H9 (cell line): ENCODE measurements at regions not wholly inside any gene's neighbourhood (a gene's known extent, or its start where the extent isn't known, plus 50 kb on each side); places are given as distances from the start of the nearest gene placed in this dataset.

Experiments used
- DNase-seq: peaks from one replicate; pipeline ENCODE4 v3.0.0-alpha.2; 2017
- H2AFZ ChIP-seq: one replicate; pipeline ENCODE4 v1.6.1; 2013; ENCODE audit warnings: mild to moderate bottlenecking, low read length, control low read depth, moderate library complexity
- H2AK5ac ChIP-seq: 2 replicates; pipeline ENCODE4 v1.6.1; 2013; ENCODE audit warnings: low read length, control low read depth, mixed read lengths; ENCODE audit not compliant: insufficient read length
- H2BK120ac ChIP-seq: one replicate; pipeline ENCODE4 v1.6.1; 2013; ENCODE audit warnings: low read depth, mild to moderate bottlenecking, low read length, control low read depth, inconsistent platforms; ENCODE audit not compliant: poor library complexity, severe bottlenecking
- H2BK12ac ChIP-seq: 2 replicates; pipeline ENCODE4 v1.6.1; 2013; ENCODE audit warnings: low read length, control low read depth, mixed read lengths, low read depth; ENCODE audit not compliant: insufficient read length
- H2BK15ac ChIP-seq: 2 replicates; pipeline ENCODE4 v1.6.1; 2013; ENCODE audit warnings: low read depth, low read length, control low read depth
- H2BK20ac ChIP-seq: one replicate; pipeline ENCODE4 v1.6.1; 2013; ENCODE audit warnings: low read depth, mild to moderate bottlenecking, low read length, control low read depth, inconsistent platforms; ENCODE audit not compliant: poor library complexity, severe bottlenecking
- H2BK5ac ChIP-seq: 2 replicates; pipeline ENCODE4 v1.6.1; 2013; ENCODE audit warnings: low read length, control low read depth, mixed read lengths; ENCODE audit not compliant: insufficient read length
- H3K14ac ChIP-seq: 2 replicates; pipeline ENCODE4 v1.6.1; 2013; ENCODE audit warnings: low read length, control low read depth; ENCODE audit not compliant: insufficient read depth
- H3K18ac ChIP-seq: 2 replicates; pipeline ENCODE4 v1.6.1; 2013; ENCODE audit warnings: low read depth, mild to moderate bottlenecking, mixed read lengths, low read length, control low read depth; ENCODE audit not compliant: insufficient read length
- H3K23ac ChIP-seq: 2 replicates; pipeline ENCODE4 v1.6.1; 2013; ENCODE audit warnings: low read length, control low read depth, mixed read lengths, low read depth; ENCODE audit not compliant: insufficient read length
- H3K23me2 ChIP-seq: 2 replicates; pipeline ENCODE4 v1.6.1; 2013; ENCODE audit warnings: low read depth, mild to moderate bottlenecking, mixed read lengths, low read length, control low read depth; ENCODE audit not compliant: insufficient read length, poor library complexity, severe bottlenecking
- H3K27ac ChIP-seq: 2 replicates; pipeline ENCODE4 v1.5.1; 2013; ENCODE audit warnings: low read length, control low read depth, mixed read lengths, low read depth; ENCODE audit not compliant: insufficient read length
- H3K27me3 ChIP-seq: 2 replicates; pipeline ENCODE4 v1.6.1; 2013; ENCODE audit warnings: low read length, control low read depth, inconsistent platforms; ENCODE audit not compliant: insufficient read depth
- H3K4ac ChIP-seq: 2 replicates; pipeline ENCODE4 v1.6.1; 2013; ENCODE audit warnings: low read depth, mild to moderate bottlenecking, control low read depth, inconsistent platforms, low read length, moderate library complexity
- H3K4me1 ChIP-seq: 2 replicates; pipeline ENCODE4 v1.6.1; 2013; ENCODE audit warnings: low read length, control low read depth, inconsistent platforms; ENCODE audit not compliant: insufficient read depth
- H3K4me2 ChIP-seq: 2 replicates; pipeline ENCODE4 v1.6.1; 2013; ENCODE audit warnings: low read length, control low read depth, mixed read lengths; ENCODE audit not compliant: insufficient read length, insufficient read depth
- H3K56ac ChIP-seq: 2 replicates; pipeline ENCODE4 v1.6.1; 2013; ENCODE audit warnings: low read depth, mild to moderate bottlenecking, mixed read lengths, low read length, control low read depth; ENCODE audit not compliant: insufficient read length
- H3K79me1 ChIP-seq: 2 replicates; pipeline ENCODE4 v1.6.1; 2013; ENCODE audit warnings: low read depth, mild to moderate bottlenecking, moderate library complexity, low read length, control low read depth, inconsistent platforms; ENCODE audit not compliant: insufficient read depth, poor library complexity, severe bottlenecking
- H3K79me2 ChIP-seq: 2 replicates; pipeline ENCODE4 v1.6.1; 2013; ENCODE audit warnings: low read length, control low read depth, inconsistent platforms; ENCODE audit not compliant: insufficient read depth
- H3K9ac ChIP-seq: 2 replicates; pipeline ENCODE4 v1.6.1; 2013; ENCODE audit warnings: low read length, control low read depth, mixed read lengths; ENCODE audit not compliant: insufficient read length; ENCODE audit errors: extremely low read depth
- H3K9me3 ChIP-seq: one replicate; pipeline ENCODE4 v1.6.1; 2013; ENCODE audit warnings: low read depth, low read length, inconsistent platforms; ENCODE audit not compliant: control insufficient read depth
- H3T11ph ChIP-seq: one replicate; pipeline ENCODE4 v1.6.1; 2013; ENCODE audit warnings: mild to moderate bottlenecking, low read length, control low read depth, inconsistent platforms
- H4K20me1 ChIP-seq: one replicate; pipeline ENCODE4 v1.6.1; 2013; ENCODE audit not compliant: control insufficient read depth, insufficient read length, insufficient read depth
- H4K5ac ChIP-seq: 2 replicates; pipeline ENCODE4 v1.6.1; 2013; ENCODE audit warnings: low read depth, mild to moderate bottlenecking, mixed read lengths, low read length, control low read depth; ENCODE audit not compliant: insufficient read length
- H4K8ac ChIP-seq: replicated peaks from 2 replicates; pipeline ENCODE4 v1.6.1; 2013; ENCODE audit warnings: low read length, control low read depth, mixed read lengths, low read depth; ENCODE audit not compliant: insufficient read length
- H4K91ac ChIP-seq: 2 replicates; pipeline ENCODE4 v1.6.1; 2013; ENCODE audit warnings: low read depth, mild to moderate bottlenecking, moderate library complexity, mixed read lengths, low read length, control low read depth; ENCODE audit not compliant: insufficient read length
- H3K27ac Mint-ChIP-seq, 3 experiments: 2 replicates in 2 of 3; 3 replicates in 1 of 3; pipeline ENCODE4 v1.8.0; 2020 to 2021; ENCODE audit warnings: mixed read lengths in 3 of 3, mild to moderate bottlenecking in 1 of 3, moderate library complexity in 1 of 3
- H3K27me3 Mint-ChIP-seq: 2 replicates; pipeline ENCODE4 v1.8.0; 2021; ENCODE audit warnings: low read depth, mild to moderate bottlenecking, moderate library complexity, mixed read lengths
- H3K36me3 Mint-ChIP-seq, 3 experiments: 2 replicates in 2 of 3; 3 replicates in 1 of 3; pipeline ENCODE4 v1.8.0; 2020 to 2021; ENCODE audit warnings: low read depth in 3 of 3, mixed read lengths in 3 of 3; ENCODE audit not compliant: insufficient read depth in 1 of 3
- H3K4me1 Mint-ChIP-seq, 2 experiments: 2 replicates each; pipeline ENCODE4 v1.8.0; 2020; ENCODE audit warnings: mixed read lengths in 2 of 2
- H3K4me3 Mint-ChIP-seq, 2 experiments: 2 replicates in 1 of 2; 3 replicates in 1 of 2; pipeline ENCODE4 v1.8.0; 2020 to 2021; ENCODE audit warnings: mild to moderate bottlenecking in 2 of 2, mixed read lengths in 2 of 2, moderate library complexity in 1 of 2
- H3K9me3 Mint-ChIP-seq, 2 experiments: 2 replicates in 1 of 2; 3 replicates in 1 of 2; pipeline ENCODE4 v1.8.0; 2020; ENCODE audit warnings: mild to moderate bottlenecking in 2 of 2, mixed read lengths in 2 of 2, moderate library complexity in 1 of 2
- WGBS: extraction: QIAGEN DNeasy Blood & Tissue Kit; methylation state at CpG from one replicate; pipeline ENCODE4 v1.1.7; 2013; ENCODE audit warnings: missing lambda C conversion rate, low lambda C conversion rate, mixed read lengths; ENCODE audit not compliant: insufficient read length; ENCODE audit errors: extremely low coverage; 5-methylcytosine and 5-hydroxymethylcytosine counted together
- TF ChIP-seq, protein P1 (sequence below): fragments of 200-600 bp; sonication (generic); conservative IDR thresholded peaks from 3 replicates; pipeline ENCODE4 v1.8.0; 2021; ENCODE audit warnings: antibody characterized with exemption, mild to moderate bottlenecking

DNA sequence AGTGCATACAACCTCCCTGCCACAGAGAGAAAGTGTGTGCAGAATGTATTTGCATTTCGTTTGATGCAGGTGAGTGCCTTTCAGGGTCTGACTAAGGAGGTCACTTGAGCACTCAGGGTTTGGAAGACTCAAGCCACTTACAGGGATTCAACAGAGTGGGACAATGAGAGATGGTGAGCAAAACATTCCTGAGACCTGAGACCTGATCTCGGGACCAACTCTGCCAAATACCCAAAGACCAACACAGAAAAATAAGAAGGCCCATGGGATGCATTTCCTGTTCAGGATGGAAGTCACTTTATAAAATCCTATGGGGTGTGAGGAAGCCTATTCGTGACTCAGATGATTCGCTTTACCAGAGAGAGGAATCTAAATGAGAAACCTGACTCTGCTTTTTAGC lies 65.2 kb upstream of the LARGE1 start:
- H3K27me3 Mint-ChIP-seq = no peaks in the 10 kb centered on the region; the same call in 1 of the 2 replicates
- TF ChIP-seq, protein P1, sequence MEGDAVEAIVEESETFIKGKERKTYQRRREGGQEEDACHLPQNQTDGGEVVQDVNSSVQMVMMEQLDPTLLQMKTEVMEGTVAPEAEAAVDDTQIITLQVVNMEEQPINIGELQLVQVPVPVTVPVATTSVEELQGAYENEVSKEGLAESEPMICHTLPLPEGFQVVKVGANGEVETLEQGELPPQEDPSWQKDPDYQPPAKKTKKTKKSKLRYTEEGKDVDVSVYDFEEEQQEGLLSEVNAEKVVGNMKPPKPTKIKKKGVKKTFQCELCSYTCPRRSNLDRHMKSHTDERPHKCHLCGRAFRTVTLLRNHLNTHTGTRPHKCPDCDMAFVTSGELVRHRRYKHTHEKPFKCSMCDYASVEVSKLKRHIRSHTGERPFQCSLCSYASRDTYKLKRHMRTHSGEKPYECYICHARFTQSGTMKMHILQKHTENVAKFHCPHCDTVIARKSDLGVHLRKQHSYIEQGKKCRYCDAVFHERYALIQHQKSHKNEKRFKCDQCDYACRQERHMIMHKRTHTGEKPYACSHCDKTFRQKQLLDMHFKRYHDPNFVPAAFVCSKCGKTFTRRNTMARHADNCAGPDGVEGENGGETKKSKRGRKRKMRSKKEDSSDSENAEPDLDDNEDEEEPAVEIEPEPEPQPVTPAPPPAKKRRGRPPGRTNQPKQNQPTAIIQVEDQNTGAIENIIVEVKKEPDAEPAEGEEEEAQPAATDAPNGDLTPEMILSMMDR = no peak
- no peaks in the 10 kb centered on the region for H3K23me2 ChIP-seq
- no peak overlapping the region for H3K4me2 ChIP-seq
- no peaks in the 10 kb centered on the region for H3K36me3 Mint-ChIP-seq
- no peak overlapping the region for H3K4ac ChIP-seq
- no peak overlapping the region for H3T11ph ChIP-seq
- H2BK20ac ChIP-seq = no peak overlapping the region
- H4K91ac ChIP-seq = no peak overlapping the region
- no peaks in the 10 kb centered on the region for H3K9me3 Mint-ChIP-seq
- H3K4me3 Mint-ChIP-seq = no peak overlapping the region
- peaks cover 15% of the 10 kb centered on the region; the same call in 1 of the 2 replicates for H3K4me1 ChIP-seq
- H2BK12ac ChIP-seq = no peak overlapping the region
- no peaks in the 10 kb centered on the region for H3K27me3 ChIP-seq
- no peaks in the 10 kb centered on the region for H4K20me1 ChIP-seq
- no peak overlapping the region for H3K23ac ChIP-seq
- no peak overlapping the region for H2AFZ ChIP-seq
- H2BK120ac ChIP-seq = no peak overlapping the region
- no peaks in the 10 kb centered on the region for H3K79me1 ChIP-seq
- no peak for DNase-seq
- H2AK5ac ChIP-seq = no peak overlapping the region
- H2BK15ac ChIP-seq = no peak overlapping the region
- no CpG with 5 or more reads among the region's 4 CpGs for WGBS
- peak overlapping the region in 1 of 3 experiments; percentile 24; a peak in 1 of 7 replicates for H3K27ac Mint-ChIP-seq
- no peaks in the 10 kb centered on the region for H3K9me3 ChIP-seq
- no peaks in the 10 kb centered on the region for H3K79me2 ChIP-seq
- no peak overlapping the region for H3K14ac ChIP-seq
- no peak overlapping the region for H3K27ac ChIP-seq
- H3K56ac ChIP-seq = no peak overlapping the region
- H2BK5ac ChIP-seq = no peak overlapping the region
- H4K5ac ChIP-seq = no peak overlapping the region
- no peak overlapping the region for H3K18ac ChIP-seq
- peaks cover 34 to 41% of the 10 kb centered on the region in 2 experiments for H3K4me1 Mint-ChIP-seq
- H4K8ac ChIP-seq = no peak overlapping the region
- no peak overlapping the region for H3K9ac ChIP-seq
